ENCODE measurements at regions not wholly inside any gene's neighbourhood (a gene's known extent, or its start where the extent isn't known, plus 50 kb on each side); places are given as distances from the start of the nearest gene placed in this dataset.
"Not testable (repeated sequence)": the region's sequence is repeated elsewhere in the genome, so short reads cannot be mapped to it uniquely, and the experiment has no call there.

GRCh38 chr7:112981966-112982365 lies 104.7 kb downstream of the GPR85 start:
- 100% methylated on average over 1 of the region's 1 CpG for WGBS
- H3K4me3 ChIP-seq (ENCODE audit: low read length), result no peak overlapping the region
- H3K9ac ChIP-seq (ENCODE audit: low read depth, low read length), result no peak overlapping the region
- no peaks in the 10 kb centered on the region for H3K27me3 ChIP-seq (ENCODE audit: insufficient read depth, low read length)
- no peaks in the 10 kb centered on the region for H3K9me3 ChIP-seq (ENCODE audit: insufficient read depth, low read depth, low read length)
- H3K27ac ChIP-seq (ENCODE audit: low read depth, low read length), result no peak overlapping the region
- peaks cover 12% of the 10 kb centered on the region; the same call in 1 of the 2 replicates for H3K4me1 ChIP-seq (ENCODE audit: insufficient read depth, low read length)
- H3K36me3 ChIP-seq (ENCODE audit: insufficient read depth, low read length), result no peaks in the 10 kb centered on the region

GRCh38 chr7:112979055-112979454 lies 107.6 kb downstream of the GPR85 start:
- not testable (repeated sequence) for H3K4me3 ChIP-seq (ENCODE audit: low read length); H3K27me3 ChIP-seq (ENCODE audit: insufficient read depth, low read length); H3K9ac ChIP-seq (ENCODE audit: low read depth, low read length); H3K27ac ChIP-seq (ENCODE audit: low read depth, low read length); H3K9me3 ChIP-seq (ENCODE audit: insufficient read depth, low read depth, low read length); H3K36me3 ChIP-seq (ENCODE audit: insufficient read depth, low read length); H3K4me1 ChIP-seq (ENCODE audit: insufficient read depth, low read length)
- WGBS, result 98% methylated on average over 2 of the region's 3 CpGs

GRCh38 chr7:112977244-112977955 lies 109.2 kb downstream of the GPR85 start:
- not testable (repeated sequence) for H3K9me3 ChIP-seq (ENCODE audit: insufficient read depth, low read depth, low read length)

GRCh38 chr7:112970771-112971170 lies 115.9 kb downstream of the GPR85 start:
- Histone ChIP-seq H3K9me3 (ENCODE audit: insufficient read depth, low read depth, low read length) (no peaks in the 10 kb centered on the region), H3K27me3 (ENCODE audit: insufficient read depth, low read length) (no peaks in the 10 kb centered on the region), H3K9ac (ENCODE audit: low read depth, low read length) (no peak overlapping the region), H3K36me3 (ENCODE audit: insufficient read depth, low read length) (no peaks in the 10 kb centered on the region), H3K27ac (ENCODE audit: low read depth, low read length) (no peak overlapping the region), H3K4me1 (ENCODE audit: insufficient read depth, low read length) (no peaks in the 10 kb centered on the region), H3K4me3 (ENCODE audit: low read length) (no peak overlapping the region)

More at GRCh38 chr7:112977244-112977955, 109.2 kb downstream of the GPR85 start:
- no CpG with 5 or more reads among the region's 8 CpGs for WGBS
- not testable (repeated sequence) for H3K9ac ChIP-seq (ENCODE audit: low read depth, low read length); H3K4me1 ChIP-seq (ENCODE audit: insufficient read depth, low read length); H3K36me3 ChIP-seq (ENCODE audit: insufficient read depth, low read length); H3K27me3 ChIP-seq (ENCODE audit: insufficient read depth, low read length); H3K4me3 ChIP-seq (ENCODE audit: low read length); H3K27ac ChIP-seq (ENCODE audit: low read depth, low read length)

- no peak overlapping the region for H3K9ac ChIP-seq (ENCODE audit: low read depth, low read length)
- H3K27me3 ChIP-seq (ENCODE audit: insufficient read depth, low read length), result no peaks in the 10 kb centered on the region
- H3K27ac ChIP-seq (ENCODE audit: low read depth, low read length), result no peak overlapping the region
- H3K4me1 ChIP-seq (ENCODE audit: insufficient read depth, low read length), result no peaks in the 10 kb centered on the region
- no CpG with 5 or more reads among the region's 1 CpG for WGBS
- no peaks in the 10 kb centered on the region for H3K36me3 ChIP-seq (ENCODE audit: insufficient read depth, low read length)
- no peaks in the 10 kb centered on the region for H3K9me3 ChIP-seq (ENCODE audit: insufficient read depth, low read depth, low read length)
- H3K4me3 ChIP-seq (ENCODE audit: low read length), result no peak overlapping the region
Observed at GRCh38 chr7:112969946-112970345, 116.7 kb downstream of the GPR85 start.

GRCh38 chr7:112965506-112965905 lies 121.1 kb downstream of the GPR85 start:
- no peaks in the 10 kb centered on the region for H3K27me3 ChIP-seq (ENCODE audit: insufficient read depth, low read length)
- no peak overlapping the region for H3K9ac ChIP-seq (ENCODE audit: low read depth, low read length)
- no peaks in the 10 kb centered on the region for H3K4me1 ChIP-seq (ENCODE audit: insufficient read depth, low read length)
- 67% methylated on average over 1 of the region's 1 CpG for WGBS
- H3K36me3 ChIP-seq (ENCODE audit: insufficient read depth, low read length), result no peaks in the 10 kb centered on the region
- no peaks in the 10 kb centered on the region for H3K9me3 ChIP-seq (ENCODE audit: insufficient read depth, low read depth, low read length)
- no peak overlapping the region for H3K27ac ChIP-seq (ENCODE audit: low read depth, low read length)
- no peak overlapping the region for H3K4me3 ChIP-seq (ENCODE audit: low read length)

- no peaks in the 10 kb centered on the region for H3K27me3 ChIP-seq (ENCODE audit: insufficient read depth, low read length)
- no peaks in the 10 kb centered on the region for H3K36me3 ChIP-seq (ENCODE audit: insufficient read depth, low read length)
- 80% methylated on average over 1 of the region's 1 CpG for WGBS
- no peak overlapping the region for H3K27ac ChIP-seq (ENCODE audit: low read depth, low read length)
- H3K4me3 ChIP-seq (ENCODE audit: low read length), result no peak overlapping the region
- H3K9ac ChIP-seq (ENCODE audit: low read depth, low read length), result no peak overlapping the region
- H3K4me1 ChIP-seq (ENCODE audit: insufficient read depth, low read length), result no peaks in the 10 kb centered on the region
- H3K9me3 ChIP-seq (ENCODE audit: insufficient read depth, low read depth, low read length), result no peaks in the 10 kb centered on the region
Observed at GRCh38 chr7:112963634-112964033, 123.0 kb downstream of the GPR85 start.

- Histone ChIP-seq H3K27ac (ENCODE audit: low read depth, low read length) (no peak overlapping the region), H3K9ac (ENCODE audit: low read depth, low read length) (no peak overlapping the region), H3K36me3 (ENCODE audit: insufficient read depth, low read length) (no peaks in the 10 kb centered on the region), H3K4me1 (ENCODE audit: insufficient read depth, low read length) (no peaks in the 10 kb centered on the region), H3K27me3 (ENCODE audit: insufficient read depth, low read length) (no peaks in the 10 kb centered on the region), H3K4me3 (ENCODE audit: low read length) (no peak overlapping the region), H3K9me3 (ENCODE audit: insufficient read depth, low read depth, low read length) (no peaks in the 10 kb centered on the region)
- 89% methylated on average over 2 of the region's 3 CpGs for WGBS
Observed at GRCh38 chr7:112962815-112963214, 123.8 kb downstream of the GPR85 start.

GRCh38 chr7:112959276-112959675 lies 127.4 kb downstream of the GPR85 start:
- H3K4me1 ChIP-seq (ENCODE audit: insufficient read depth, low read length), result no peaks in the 10 kb centered on the region
- H3K27ac ChIP-seq (ENCODE audit: low read depth, low read length), result no peak overlapping the region
- H3K4me3 ChIP-seq (ENCODE audit: low read length), result no peak overlapping the region
- no peaks in the 10 kb centered on the region for H3K27me3 ChIP-seq (ENCODE audit: insufficient read depth, low read length)
- H3K36me3 ChIP-seq (ENCODE audit: insufficient read depth, low read length), result no peaks in the 10 kb centered on the region
- no peak overlapping the region for H3K9ac ChIP-seq (ENCODE audit: low read depth, low read length)
- H3K9me3 ChIP-seq (ENCODE audit: insufficient read depth, low read depth, low read length), result no peaks in the 10 kb centered on the region

GRCh38 chr7:112958775-112959174 lies 127.9 kb downstream of the GPR85 start:
- Histone ChIP-seq H3K27ac (ENCODE audit: low read depth, low read length) (no peak overlapping the region), H3K4me1 (ENCODE audit: insufficient read depth, low read length) (no peaks in the 10 kb centered on the region), H3K4me3 (ENCODE audit: low read length) (no peak overlapping the region), H3K9me3 (ENCODE audit: insufficient read depth, low read depth, low read length) (no peaks in the 10 kb centered on the region), H3K9ac (ENCODE audit: low read depth, low read length) (no peak overlapping the region), H3K36me3 (ENCODE audit: insufficient read depth, low read length) (no peaks in the 10 kb centered on the region), H3K27me3 (ENCODE audit: insufficient read depth, low read length) (no peaks in the 10 kb centered on the region)

- Histone ChIP-seq H3K4me1 (ENCODE audit: insufficient read depth, low read length) (no peaks in the 10 kb centered on the region), H3K9ac (ENCODE audit: low read depth, low read length) (no peak overlapping the region), H3K27me3 (ENCODE audit: insufficient read depth, low read length) (no peaks in the 10 kb centered on the region), H3K36me3 (ENCODE audit: insufficient read depth, low read length) (no peaks in the 10 kb centered on the region), H3K4me3 (ENCODE audit: low read length) (no peak overlapping the region), H3K9me3 (ENCODE audit: insufficient read depth, low read depth, low read length) (no peaks in the 10 kb centered on the region), H3K27ac (ENCODE audit: low read depth, low read length) (no peak overlapping the region)
Observed at GRCh38 chr7:112957901-112958300, 128.7 kb downstream of the GPR85 start.

GRCh38 chr7:112953031-112953430 lies 133.6 kb downstream of the GPR85 start:
- not testable (repeated sequence) for H3K27me3 ChIP-seq (ENCODE audit: insufficient read depth, low read length); H3K36me3 ChIP-seq (ENCODE audit: insufficient read depth, low read length); H3K9me3 ChIP-seq (ENCODE audit: insufficient read depth, low read depth, low read length); H3K4me1 ChIP-seq (ENCODE audit: insufficient read depth, low read length); H3K4me3 ChIP-seq (ENCODE audit: low read length); H3K9ac ChIP-seq (ENCODE audit: low read depth, low read length); H3K27ac ChIP-seq (ENCODE audit: low read depth, low read length)
- 90% methylated on average over 3 of the region's 3 CpGs for WGBS
